Retinal pigment epithelial cell (primary cell): ENCODE measurements at regions not wholly inside any gene's neighbourhood (a gene's known extent, or its start where the extent isn't known, plus 50 kb on each side); places are given as distances from the start of the nearest gene placed in this dataset.
"Not testable (repeated sequence)": the region's sequence is repeated elsewhere in the genome, so short reads cannot be mapped to it uniquely, and the experiment has no call there.

Source experiments
- DNase-seq: peaks from one replicate; pipeline ENCODE4 v3.0.0-alpha.2; 2010; ENCODE audit warnings: low read depth
- H3K4me3 ChIP-seq: 2 replicates; pipeline ENCODE4 v1.5.1; 2011; ENCODE audit warnings: mild to moderate bottlenecking, low read length, control low read depth, moderate library complexity
- TF ChIP-seq, protein P1 (sequence below): conservative IDR thresholded peaks from 2 replicates; pipeline ENCODE4 v1.5.1; 2011; ENCODE audit warnings: low read depth, low read length, control low read depth, inconsistent platforms

DNA sequence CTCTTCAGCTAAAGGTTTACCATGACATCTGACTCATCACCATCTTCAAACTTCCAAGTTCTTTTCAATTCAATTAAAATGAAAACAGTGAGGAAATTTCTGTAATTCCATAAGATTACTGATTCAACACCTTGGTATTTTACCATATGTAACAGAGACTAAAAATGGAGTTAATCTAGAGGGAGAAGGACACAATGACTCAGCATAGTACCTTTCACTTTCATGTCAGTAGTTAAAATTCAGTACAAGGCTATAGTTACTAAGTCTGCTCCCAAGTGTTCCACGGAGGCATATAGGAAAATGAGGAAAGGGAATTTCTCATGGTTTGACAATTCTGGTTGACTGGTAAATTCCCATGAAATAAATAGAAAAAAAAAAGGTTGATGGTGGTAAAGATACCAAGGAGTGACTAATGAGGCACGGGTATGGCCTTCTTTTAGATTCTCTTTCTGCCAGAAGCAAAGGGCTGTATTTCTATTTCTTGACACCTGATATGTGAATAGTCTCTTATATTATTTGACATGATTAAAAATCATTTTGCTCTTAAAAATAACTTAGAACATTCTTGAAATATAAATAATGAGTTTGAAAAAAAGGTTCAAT is 526.7 kb upstream of the ADGRB3 start:
- TF ChIP-seq, protein P1, sequence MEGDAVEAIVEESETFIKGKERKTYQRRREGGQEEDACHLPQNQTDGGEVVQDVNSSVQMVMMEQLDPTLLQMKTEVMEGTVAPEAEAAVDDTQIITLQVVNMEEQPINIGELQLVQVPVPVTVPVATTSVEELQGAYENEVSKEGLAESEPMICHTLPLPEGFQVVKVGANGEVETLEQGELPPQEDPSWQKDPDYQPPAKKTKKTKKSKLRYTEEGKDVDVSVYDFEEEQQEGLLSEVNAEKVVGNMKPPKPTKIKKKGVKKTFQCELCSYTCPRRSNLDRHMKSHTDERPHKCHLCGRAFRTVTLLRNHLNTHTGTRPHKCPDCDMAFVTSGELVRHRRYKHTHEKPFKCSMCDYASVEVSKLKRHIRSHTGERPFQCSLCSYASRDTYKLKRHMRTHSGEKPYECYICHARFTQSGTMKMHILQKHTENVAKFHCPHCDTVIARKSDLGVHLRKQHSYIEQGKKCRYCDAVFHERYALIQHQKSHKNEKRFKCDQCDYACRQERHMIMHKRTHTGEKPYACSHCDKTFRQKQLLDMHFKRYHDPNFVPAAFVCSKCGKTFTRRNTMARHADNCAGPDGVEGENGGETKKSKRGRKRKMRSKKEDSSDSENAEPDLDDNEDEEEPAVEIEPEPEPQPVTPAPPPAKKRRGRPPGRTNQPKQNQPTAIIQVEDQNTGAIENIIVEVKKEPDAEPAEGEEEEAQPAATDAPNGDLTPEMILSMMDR: no peak
- DNase-seq: peak; percentile 66
- H3K4me3 ChIP-seq: no peak overlapping the region

DNA sequence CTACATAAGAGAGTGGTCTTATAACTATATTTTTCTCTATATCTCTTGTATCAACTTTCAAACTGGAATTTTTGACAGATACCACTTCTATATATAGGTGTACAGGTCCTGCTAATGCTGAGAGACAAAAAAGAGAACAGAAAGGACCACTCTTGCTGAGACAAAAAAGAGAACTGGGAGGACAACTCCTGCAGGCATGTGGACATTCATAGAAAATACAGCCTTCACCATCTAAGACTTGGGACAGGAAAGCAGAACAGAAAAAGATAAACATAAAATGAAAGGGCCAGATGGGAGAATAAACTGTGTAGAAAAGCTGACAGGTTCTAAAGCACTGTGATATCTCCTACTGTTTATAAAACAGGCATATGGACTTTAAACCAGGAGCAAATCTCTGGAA is 541.0 kb upstream of the ADGRB3 start:
- no peak overlapping the region for H3K4me3 ChIP-seq
- TF ChIP-seq, protein P1: no peak
- no peak for DNase-seq

GRCh38 chr6:68087399-68088133 is 547.5 kb upstream of the ADGRB3 start:
- TF ChIP-seq, protein P1: no peak
- no peak overlapping the region for H3K4me3 ChIP-seq
- DNase-seq: no peak

GRCh38 chr6:68086199-68086598 is 548.9 kb upstream of the ADGRB3 start:
- H3K4me3 ChIP-seq: no peak overlapping the region
- TF ChIP-seq, protein P1: no peak
- no peak for DNase-seq

- not testable (repeated sequence) for H3K4me3 ChIP-seq, DNase-seq
Measured at GRCh38 chr6:68085599-68085998, 549.5 kb upstream of the ADGRB3 start.

DNA sequence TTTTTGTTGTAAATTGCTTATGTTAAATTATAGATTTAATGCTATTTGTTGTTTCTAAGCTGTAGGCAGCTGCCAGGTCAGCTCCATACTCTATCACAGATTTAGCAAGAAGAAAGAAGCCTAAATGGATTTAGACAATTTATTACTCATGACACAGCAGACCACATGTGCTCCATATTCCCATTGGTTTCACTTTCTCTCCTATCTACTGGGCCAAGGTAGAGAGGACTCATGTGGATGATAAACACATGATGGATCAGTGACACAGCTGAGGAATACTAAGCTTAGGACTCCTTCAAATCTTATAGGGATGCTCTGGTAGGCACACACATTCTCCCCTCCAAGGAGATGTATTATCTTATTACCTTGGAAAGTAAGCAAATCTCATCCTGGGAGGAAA is 553.0 kb upstream of the ADGRB3 start:
- TF ChIP-seq, protein P1: no peak
- DNase-seq: no peak
- H3K4me3 ChIP-seq: no peak overlapping the region

- no peak for DNase-seq
- H3K4me3 ChIP-seq: no peak overlapping the region
- TF ChIP-seq, protein P1: no peak
Measured at GRCh38 chr6:68080074-68080473, 555.0 kb upstream of the ADGRB3 start.
